ENCODE measurements at regions not wholly inside any gene's neighbourhood (a gene's known extent, or its start where the extent isn't known, plus 50 kb on each side); places are given as distances from the start of the nearest gene placed in this dataset.
A peak's percentile ranks its signal among the peaks of the same experiment; 100 is the strongest.
"Not testable (repeated sequence)": the region's sequence is repeated elsewhere in the genome, so short reads cannot be mapped to it uniquely, and the experiment has no call there.

DNA sequence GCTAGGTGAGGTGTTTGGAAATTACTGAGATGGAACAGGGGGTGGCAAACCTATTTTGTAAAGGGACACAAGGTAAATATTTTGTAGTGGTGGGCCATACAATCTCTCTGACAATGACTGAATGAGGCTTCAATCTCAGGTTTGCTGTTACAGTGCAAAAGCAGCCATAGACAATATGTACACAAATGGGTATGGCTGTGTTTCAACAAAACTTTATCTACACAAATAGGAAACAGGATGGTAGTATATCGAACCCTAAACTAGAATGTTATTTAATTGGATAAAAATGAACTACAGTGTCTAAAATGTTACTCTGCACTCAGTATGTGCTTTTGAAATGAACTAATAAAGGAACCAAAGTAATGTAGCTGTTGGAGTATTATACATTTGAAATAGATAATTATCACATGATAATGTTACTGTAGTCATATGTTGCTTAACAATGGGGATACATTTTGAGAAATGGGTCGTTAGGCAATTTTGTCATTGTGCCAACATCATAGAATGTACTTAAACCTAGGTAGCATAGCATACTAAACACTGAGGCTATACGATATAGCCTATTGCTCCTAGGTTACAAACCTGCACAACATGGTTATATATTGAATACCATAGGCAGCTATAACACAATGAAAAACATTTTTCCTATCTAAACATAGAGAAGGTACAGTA lies 495.2 kb upstream of the TBL1XR1 start:
- Histone ChIP-seq H3K36me3 (ENCODE audit: control insufficient read depth in 5 of 5, insufficient read depth in 5 of 5, low read length in 5 of 5) (no peaks in the 10 kb centered on the region), H3K9me3 (ENCODE audit: control insufficient read depth in 5 of 5, low read length in 5 of 5) (no peaks in the 10 kb centered on the region), H3K27ac (ENCODE audit: low read depth, low read length) (no peak overlapping the region), H3K27me3 (ENCODE audit: control insufficient read depth in 5 of 5, insufficient read depth in 4 of 5, low read length in 5 of 5) (no peaks in the 10 kb centered on the region), H3K9ac (ENCODE audit: low read length in 5 of 5) (no peak overlapping the region), H3K4me3 (ENCODE audit: low read depth in 1 of 5, low read length in 5 of 5) (no peak overlapping the region), H3K4me1 (ENCODE audit: control insufficient read depth in 5 of 5, insufficient read depth in 5 of 5, low read length in 5 of 5) (peaks cover 0 to 17% (median 13%) of the 10 kb centered on the region in 5 donors)

DNA sequence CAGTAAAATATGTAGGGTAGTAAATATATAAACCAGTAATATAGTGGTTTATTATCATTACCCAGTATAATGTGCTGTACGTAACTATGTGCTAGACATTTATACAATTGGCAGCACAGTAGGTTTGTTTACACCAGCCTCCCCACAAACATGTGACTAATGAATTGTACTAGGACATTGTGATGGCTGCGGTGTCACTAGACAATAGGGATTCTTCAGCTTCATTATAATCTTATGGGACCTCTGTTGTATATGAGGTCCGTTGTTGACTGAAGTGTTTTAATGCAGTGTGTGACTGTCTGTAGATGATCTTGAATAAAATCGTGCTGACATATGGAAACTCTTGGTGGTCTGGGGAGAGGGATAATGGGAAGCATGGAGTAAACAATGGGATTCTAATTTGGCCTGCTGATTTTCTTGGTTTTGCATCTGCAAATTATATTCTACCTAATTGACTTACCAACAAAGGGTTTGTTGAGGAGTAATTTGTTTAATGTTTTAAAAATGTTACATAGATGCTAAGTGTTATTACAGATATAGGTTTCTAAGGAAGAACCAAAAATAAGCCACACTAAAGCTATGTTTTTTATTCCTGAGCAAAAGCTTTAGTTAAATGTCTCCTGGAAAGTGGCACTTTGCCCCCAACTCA lies 496.5 kb upstream of the TBL1XR1 start:
- Histone ChIP-seq H3K4me3 (ENCODE audit: low read depth in 1 of 5, low read length in 5 of 5) (no peak overlapping the region), H3K9me3 (ENCODE audit: control insufficient read depth in 5 of 5, low read length in 5 of 5) (no peaks in the 10 kb centered on the region), H3K9ac (ENCODE audit: low read length in 5 of 5) (no peak overlapping the region), H3K27ac (ENCODE audit: low read depth, low read length) (no peak overlapping the region), H3K36me3 (ENCODE audit: control insufficient read depth in 5 of 5, insufficient read depth in 5 of 5, low read length in 5 of 5) (no peaks in the 10 kb centered on the region), H3K27me3 (ENCODE audit: control insufficient read depth in 5 of 5, insufficient read depth in 4 of 5, low read length in 5 of 5) (no peaks in the 10 kb centered on the region), H3K4me1 (ENCODE audit: control insufficient read depth in 5 of 5, insufficient read depth in 5 of 5, low read length in 5 of 5) (peaks cover 0 to 17% (median 13%) of the 10 kb centered on the region in 5 donors)

DNA sequence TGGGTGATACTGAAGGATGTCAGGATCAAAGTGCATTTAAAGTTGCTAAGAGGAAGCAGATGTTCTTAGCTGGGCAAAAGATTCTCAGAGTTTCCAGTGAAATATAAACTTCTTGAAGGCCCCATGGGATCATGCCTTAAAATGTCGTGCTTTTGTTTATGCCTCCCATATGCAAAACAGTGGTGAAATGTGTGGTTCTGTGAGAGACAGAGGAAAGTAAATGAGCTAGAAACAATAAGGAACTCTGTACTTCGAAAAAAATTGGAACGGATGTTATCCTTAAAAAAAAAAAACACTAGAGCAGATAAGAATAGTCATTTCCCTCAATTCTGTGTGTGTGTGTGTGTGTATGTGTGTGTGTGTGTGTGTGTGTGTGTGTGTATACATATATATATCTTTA lies 497.0 kb upstream of the TBL1XR1 start:
- H3K9ac ChIP-seq (ENCODE audit: low read length in 5 of 5): no peak overlapping the region
- no peaks in the 10 kb centered on the region for H3K9me3 ChIP-seq (ENCODE audit: control insufficient read depth in 5 of 5, low read length in 5 of 5)
- H3K27ac ChIP-seq (ENCODE audit: low read depth, low read length): peak overlapping the region; percentile 6
- H3K27me3 ChIP-seq (ENCODE audit: control insufficient read depth in 5 of 5, insufficient read depth in 4 of 5, low read length in 5 of 5): no peaks in the 10 kb centered on the region
- H3K4me3 ChIP-seq (ENCODE audit: low read depth in 1 of 5, low read length in 5 of 5): peak overlapping the region in 1 of 5 donors; percentile 15
- H3K36me3 ChIP-seq (ENCODE audit: control insufficient read depth in 5 of 5, insufficient read depth in 5 of 5, low read length in 5 of 5): no peaks in the 10 kb centered on the region
- peaks cover 0 to 17% (median 13%) of the 10 kb centered on the region in 5 donors for H3K4me1 ChIP-seq (ENCODE audit: control insufficient read depth in 5 of 5, insufficient read depth in 5 of 5, low read length in 5 of 5)

DNA sequence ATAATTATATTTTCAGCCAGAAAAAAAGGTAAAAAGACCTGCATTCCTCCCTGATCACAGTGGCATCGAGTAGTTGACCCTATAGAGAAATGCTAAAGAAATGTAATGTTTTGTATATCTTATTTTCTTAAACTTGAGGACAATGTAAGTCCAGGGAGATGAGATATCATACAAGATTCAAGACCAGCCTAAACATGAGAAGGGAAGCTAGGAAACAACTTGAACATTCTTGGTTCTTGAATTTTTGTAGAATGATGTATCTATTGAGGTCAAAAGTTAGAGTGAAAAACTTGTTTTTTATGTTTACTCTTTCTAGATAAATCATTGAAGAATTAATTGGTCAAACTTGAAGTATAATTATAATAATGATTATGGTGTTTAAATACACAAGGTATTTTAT lies 497.7 kb upstream of the TBL1XR1 start:
- Histone ChIP-seq H3K36me3 (ENCODE audit: control insufficient read depth in 5 of 5, insufficient read depth in 5 of 5, low read length in 5 of 5) (no peaks in the 10 kb centered on the region), H3K4me3 (ENCODE audit: low read depth in 1 of 5, low read length in 5 of 5) (peak overlapping the region in 1 of 5 donors; percentile 15), H3K9me3 (ENCODE audit: control insufficient read depth in 5 of 5, low read length in 5 of 5) (no peaks in the 10 kb centered on the region), H3K27ac (ENCODE audit: low read depth, low read length) (peak overlapping the region; percentile 6), H3K9ac (ENCODE audit: low read length in 5 of 5) (no peak overlapping the region), H3K4me1 (ENCODE audit: control insufficient read depth in 5 of 5, insufficient read depth in 5 of 5, low read length in 5 of 5) (peaks cover 0 to 17% (median 13%) of the 10 kb centered on the region in 5 donors), H3K27me3 (ENCODE audit: control insufficient read depth in 5 of 5, insufficient read depth in 4 of 5, low read length in 5 of 5) (no peaks in the 10 kb centered on the region)

DNA sequence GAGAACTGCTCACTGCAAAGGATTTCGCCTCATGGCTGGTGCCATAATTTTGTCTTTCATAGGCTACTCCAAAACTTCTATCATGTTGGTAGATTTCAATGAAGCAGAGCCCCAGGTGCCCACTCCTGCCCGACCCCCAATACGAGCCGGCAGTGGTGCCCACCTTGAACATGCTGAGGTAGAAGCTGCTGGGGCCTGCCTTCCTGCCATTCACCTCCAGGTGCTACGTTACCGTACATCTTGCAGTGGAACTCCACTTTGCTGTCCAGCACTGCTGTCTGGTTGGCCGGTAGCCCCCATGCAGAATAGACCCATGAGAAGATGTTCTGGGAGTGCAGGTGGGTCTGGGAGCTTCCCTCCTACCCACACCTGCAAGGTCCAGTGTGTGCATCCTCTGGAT lies 502.8 kb upstream of the TBL1XR1 start:
- Histone ChIP-seq H3K4me1 (ENCODE audit: control insufficient read depth in 5 of 5, insufficient read depth in 5 of 5, low read length in 5 of 5) (peaks cover 0 to 1% (median 0%) of the 10 kb centered on the region in 5 donors), H3K36me3 (ENCODE audit: control insufficient read depth in 5 of 5, insufficient read depth in 5 of 5, low read length in 5 of 5) (no peaks in the 10 kb centered on the region), H3K9ac (ENCODE audit: low read length in 5 of 5) (no peak overlapping the region), H3K4me3 (ENCODE audit: low read depth in 1 of 5, low read length in 5 of 5) (no peak overlapping the region), H3K9me3 (ENCODE audit: control insufficient read depth in 5 of 5, low read length in 5 of 5) (no peaks in the 10 kb centered on the region), H3K27ac (ENCODE audit: low read depth, low read length) (no peak overlapping the region), H3K27me3 (ENCODE audit: control insufficient read depth in 5 of 5, insufficient read depth in 4 of 5, low read length in 5 of 5) (no peaks in the 10 kb centered on the region)

DNA sequence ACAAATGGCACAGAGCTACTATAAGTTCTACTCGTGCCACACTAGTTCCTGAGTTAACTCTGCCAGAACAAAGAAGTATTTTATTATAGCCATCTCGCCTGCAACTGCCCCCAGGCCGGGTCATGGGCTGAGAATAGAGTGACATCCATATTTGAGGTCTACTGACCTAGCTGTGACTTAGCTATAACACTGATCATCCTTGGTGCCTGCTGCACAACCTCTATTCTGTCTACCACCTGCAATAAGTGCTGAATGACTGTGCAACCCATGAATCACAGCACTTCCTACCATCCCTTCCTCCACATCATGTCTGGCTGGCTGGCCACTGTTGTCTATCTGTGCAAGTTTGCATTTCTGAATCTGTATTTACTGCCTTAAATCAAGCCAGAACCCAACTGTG lies 506.5 kb upstream of the TBL1XR1 start:
- Histone ChIP-seq H3K27me3 (ENCODE audit: control insufficient read depth in 5 of 5, insufficient read depth in 4 of 5, low read length in 5 of 5) (no peaks in the 10 kb centered on the region), H3K9me3 (ENCODE audit: control insufficient read depth in 5 of 5, low read length in 5 of 5) (no peaks in the 10 kb centered on the region), H3K4me3 (ENCODE audit: low read depth in 1 of 5, low read length in 5 of 5) (no peak overlapping the region), H3K27ac (ENCODE audit: low read depth, low read length) (no peak overlapping the region), H3K36me3 (ENCODE audit: control insufficient read depth in 5 of 5, insufficient read depth in 5 of 5, low read length in 5 of 5) (no peaks in the 10 kb centered on the region), H3K4me1 (ENCODE audit: control insufficient read depth in 5 of 5, insufficient read depth in 5 of 5, low read length in 5 of 5) (peaks cover 0 to 16% (median 6%) of the 10 kb centered on the region in 5 donors), H3K9ac (ENCODE audit: low read length in 5 of 5) (no peak overlapping the region)

DNA sequence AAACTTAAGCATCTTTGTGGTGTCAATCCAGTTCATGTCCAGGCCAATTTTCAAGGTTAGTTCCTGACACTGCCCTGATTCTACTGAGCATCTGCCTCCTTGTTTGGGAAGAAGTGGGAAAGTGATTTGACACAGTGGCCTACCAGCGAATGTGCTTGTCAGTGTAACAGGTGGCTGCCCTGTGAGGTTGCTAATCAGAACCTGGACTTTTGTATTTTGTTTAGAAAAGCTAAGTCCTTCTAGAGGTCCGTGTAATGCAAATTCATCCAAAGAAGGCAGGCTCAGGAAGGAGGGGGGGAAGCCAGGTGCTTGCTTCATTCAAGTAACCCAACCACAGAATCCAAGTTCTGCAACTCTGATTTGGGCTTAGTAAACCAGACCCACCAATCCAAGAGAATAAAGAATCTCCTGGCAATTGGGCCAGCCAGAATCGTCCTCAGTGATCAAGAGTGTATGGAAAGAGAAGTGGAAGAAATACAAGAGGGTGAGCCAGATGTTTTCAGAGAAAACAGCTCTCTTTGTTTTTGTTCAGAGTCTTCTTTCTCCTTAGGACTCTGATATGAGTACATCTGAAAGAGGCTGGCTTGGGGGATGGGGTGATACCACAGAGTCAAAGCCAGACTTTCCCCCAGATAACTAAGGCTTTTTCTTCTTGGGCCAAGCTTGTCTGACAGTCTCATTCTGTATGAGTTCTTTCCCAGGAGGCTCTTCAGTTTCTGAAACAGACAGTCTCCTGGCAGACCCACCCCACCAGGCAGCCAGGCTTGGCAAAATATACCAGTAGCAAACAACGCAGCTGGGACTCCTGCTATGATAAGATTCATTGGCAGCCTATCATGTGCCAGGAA lies 508.9 kb upstream of the TBL1XR1 start:
- Histone ChIP-seq H3K9ac (ENCODE audit: low read length in 5 of 5) (no peak overlapping the region), H3K36me3 (ENCODE audit: control insufficient read depth in 5 of 5, insufficient read depth in 5 of 5, low read length in 5 of 5) (no peaks in the 10 kb centered on the region), H3K27ac (ENCODE audit: low read depth, low read length) (peak overlapping the region; percentile 63), H3K4me1 (ENCODE audit: control insufficient read depth in 5 of 5, insufficient read depth in 5 of 5, low read length in 5 of 5) (peaks cover 0 to 16% (median 6%) of the 10 kb centered on the region in 5 donors), H3K9me3 (ENCODE audit: control insufficient read depth in 5 of 5, low read length in 5 of 5) (no peaks in the 10 kb centered on the region), H3K4me3 (ENCODE audit: low read depth in 1 of 5, low read length in 5 of 5) (no peak overlapping the region), H3K27me3 (ENCODE audit: control insufficient read depth in 5 of 5, insufficient read depth in 4 of 5, low read length in 5 of 5) (no peaks in the 10 kb centered on the region)

DNA sequence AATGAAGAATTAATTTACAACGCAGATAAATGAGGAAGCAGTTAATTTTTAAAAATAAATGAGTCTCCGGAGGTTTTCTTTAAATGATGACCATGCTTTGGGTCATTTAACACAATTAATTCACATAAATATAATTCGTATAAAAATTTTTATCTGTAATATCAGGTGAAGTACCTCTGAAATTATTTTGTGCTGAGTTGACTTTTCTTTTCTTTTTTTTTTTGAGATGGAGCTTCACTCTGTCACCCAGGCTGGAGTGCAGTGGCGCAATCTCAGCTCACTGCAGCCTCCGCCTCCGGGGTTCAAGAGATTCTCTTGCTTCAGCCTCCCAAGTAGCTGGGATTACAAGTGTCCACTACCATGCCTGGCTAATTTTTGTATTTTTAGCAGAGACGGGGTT lies 512.2 kb upstream of the TBL1XR1 start:
- not testable (repeated sequence) for H3K9ac ChIP-seq (ENCODE audit: low read length in 5 of 5); H3K36me3 ChIP-seq (ENCODE audit: control insufficient read depth in 5 of 5, insufficient read depth in 5 of 5, low read length in 5 of 5); H3K27ac ChIP-seq (ENCODE audit: low read depth, low read length); H3K4me3 ChIP-seq (ENCODE audit: low read depth in 1 of 5, low read length in 5 of 5); H3K9me3 ChIP-seq (ENCODE audit: control insufficient read depth in 5 of 5, low read length in 5 of 5); H3K27me3 ChIP-seq (ENCODE audit: control insufficient read depth in 5 of 5, insufficient read depth in 4 of 5, low read length in 5 of 5)
- H3K4me1 ChIP-seq (ENCODE audit: control insufficient read depth in 5 of 5, insufficient read depth in 5 of 5, low read length in 5 of 5): peaks cover 0 to 27% (median 16%) of the 10 kb centered on the region in 5 donors

DNA sequence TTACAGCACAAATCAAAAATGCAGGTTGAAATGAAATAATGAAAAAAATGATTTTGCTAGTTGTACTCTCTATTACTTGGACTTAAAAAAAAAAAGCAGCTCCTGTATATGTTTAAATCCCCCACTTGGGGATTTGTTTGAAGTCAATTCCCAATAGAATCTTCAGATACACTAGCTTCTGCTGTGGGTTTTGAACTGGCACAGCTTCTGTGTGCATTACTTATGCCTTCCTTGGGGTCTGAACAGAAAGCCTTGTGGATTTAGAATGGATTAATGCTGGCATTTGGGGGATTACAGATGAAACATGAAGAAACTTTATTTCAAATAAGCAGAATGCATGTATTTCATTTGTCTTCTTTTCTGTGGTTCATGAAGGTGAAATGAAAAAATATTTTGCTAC lies 513.2 kb upstream of the TBL1XR1 start:
- Histone ChIP-seq H3K27me3 (ENCODE audit: control insufficient read depth in 5 of 5, insufficient read depth in 4 of 5, low read length in 5 of 5) (no peaks in the 10 kb centered on the region), H3K27ac (ENCODE audit: low read depth, low read length) (no peak overlapping the region), H3K36me3 (ENCODE audit: control insufficient read depth in 5 of 5, insufficient read depth in 5 of 5, low read length in 5 of 5) (no peaks in the 10 kb centered on the region), H3K9me3 (ENCODE audit: control insufficient read depth in 5 of 5, low read length in 5 of 5) (no peaks in the 10 kb centered on the region), H3K4me1 (ENCODE audit: control insufficient read depth in 5 of 5, insufficient read depth in 5 of 5, low read length in 5 of 5) (peaks cover 0 to 37% (median 20%) of the 10 kb centered on the region in 5 donors), H3K4me3 (ENCODE audit: low read depth in 1 of 5, low read length in 5 of 5) (no peak overlapping the region), H3K9ac (ENCODE audit: low read length in 5 of 5) (no peak overlapping the region)

DNA sequence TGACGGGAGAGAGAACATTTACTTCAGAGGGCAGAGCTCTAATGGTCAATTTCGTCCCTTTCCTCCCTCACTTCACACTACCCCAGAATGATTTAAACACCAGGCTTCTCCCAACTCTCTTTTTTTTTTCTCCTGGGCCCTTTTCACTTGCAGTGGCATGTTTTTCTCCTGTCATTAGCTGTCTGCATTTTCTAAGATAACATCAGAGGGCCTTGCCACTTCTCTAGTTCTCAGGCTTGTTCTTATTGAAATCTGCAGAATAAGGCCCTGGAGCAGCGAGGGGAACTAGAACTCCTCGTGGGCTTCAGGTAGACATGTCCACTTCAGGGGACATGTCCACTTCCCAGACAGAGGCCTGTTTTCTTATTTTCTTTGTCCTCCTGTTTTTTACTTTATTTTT lies 514.4 kb upstream of the TBL1XR1 start:
- Histone ChIP-seq H3K27ac (ENCODE audit: low read depth, low read length) (no peak overlapping the region), H3K27me3 (ENCODE audit: control insufficient read depth in 5 of 5, insufficient read depth in 4 of 5, low read length in 5 of 5) (no peaks in the 10 kb centered on the region), H3K4me1 (ENCODE audit: control insufficient read depth in 5 of 5, insufficient read depth in 5 of 5, low read length in 5 of 5) (peaks cover 0 to 27% (median 16%) of the 10 kb centered on the region in 5 donors), H3K9me3 (ENCODE audit: control insufficient read depth in 5 of 5, low read length in 5 of 5) (no peaks in the 10 kb centered on the region), H3K36me3 (ENCODE audit: control insufficient read depth in 5 of 5, insufficient read depth in 5 of 5, low read length in 5 of 5) (no peaks in the 10 kb centered on the region), H3K4me3 (ENCODE audit: low read depth in 1 of 5, low read length in 5 of 5) (no peak overlapping the region), H3K9ac (ENCODE audit: low read length in 5 of 5) (no peak overlapping the region)
